GM13976 (cell line): ENCODE measurements at regions not wholly inside any gene's neighbourhood (a gene's known extent, or its start where the extent isn't known, plus 50 kb on each side); places are given as distances from the start of the nearest gene placed in this dataset.

Experiments used
- DNase-seq: peaks from one replicate; pipeline ENCODE4 v3.0.0; 2012; ENCODE audit warnings: low spot score
- CTCF ChIP-seq: IDR thresholded peaks from 2 replicates; pipeline ENCODE4 v1.5.1; 2012; ENCODE audit warnings: borderline replicate concordance, mild to moderate bottlenecking; ENCODE audit not compliant: insufficient read depth; ENCODE audit errors: extremely low read depth, missing control alignments, control extremely low read depth
- in situ Hi-C: fragments of 300-500 bp; cut with MboI; formaldehyde crosslinking; loops from one replicate; pipeline ENCODE4 v1.12.0; 2022; ENCODE audit warnings: low sequenced_read_pairs, mixed read lengths, inconsistent platforms; ENCODE audit not compliant: unreplicated experiment

GRCh38 chr2:200013906-200014305 is 58.5 kb downstream of the MAIP1 start:
- TF ChIP-seq CTCF: no peak
- in situ Hi-C loops: no loop called here
- no peak for DNase-seq

- in situ Hi-C loops: no loop called here
- DNase-seq: no peak
- TF ChIP-seq CTCF: no peak
Observed at GRCh38 chr2:200021449-200022114, 66.2 kb downstream of the MAIP1 start.

GRCh38 chr2:200022511-200022910 is 67.1 kb downstream of the MAIP1 start:
- TF ChIP-seq CTCF: no peak
- in situ Hi-C loops: no loop called here
- no peak for DNase-seq

- in situ Hi-C loops: no loop called here
- no peak for TF ChIP-seq CTCF
- no peak for DNase-seq
Observed at GRCh38 chr2:200023570-200023969, 68.2 kb downstream of the MAIP1 start.

- DNase-seq: no peak
- in situ Hi-C loops: no loop called here
- no peak for TF ChIP-seq CTCF
Observed at GRCh38 chr2:200025717-200026116, 70.3 kb downstream of the MAIP1 start.

GRCh38 chr2:200026332-200027230 is 71.2 kb downstream of the MAIP1 start:
- no peak for DNase-seq
- in situ Hi-C loops: no loop called here
- TF ChIP-seq CTCF: no peak
